ENCODE measurements at regions not wholly inside any gene's neighbourhood (a gene's known extent, or its start where the extent isn't known, plus 50 kb on each side); places are given as distances from the start of the nearest gene placed in this dataset.

- Histone ChIP-seq H3K27ac (replicated peaks; ENCODE audit: low read length) (no peak overlapping the region), H2BK5ac (ENCODE audit: low read length) (no peak overlapping the region), H2AK5ac (ENCODE audit: low read depth, low read length) (no peak overlapping the region), H3K4me3 (ENCODE audit: low read length in 2 of 2) (no peak overlapping the region), H3K18ac (ENCODE audit: low read length) (no peak overlapping the region), H2AFZ (ENCODE audit: low read length) (no peak overlapping the region), H3K4ac (ENCODE audit: low read length) (no peak overlapping the region), H2BK120ac (ENCODE audit: low read depth, low read length) (no peak overlapping the region), H3K9me3 (replicated peaks in 1 of 2; ENCODE audit: control insufficient read depth in 2 of 2, insufficient read depth in 1 of 2, low read depth in 1 of 2, low read length in 2 of 2) (no peaks in the 10 kb centered on the region), H4K91ac (ENCODE audit: low read depth, low read length, poor library complexity) (no peak overlapping the region), H3K4me1 (ENCODE audit: control insufficient read depth in 2 of 2, insufficient read depth in 1 of 2, low read depth in 1 of 2, low read length in 2 of 2) (peaks cover 3 to 8% of the 10 kb centered on the region in 2 donors), H3K23ac (ENCODE audit: low read depth, low read length, poor library complexity) (no peak overlapping the region), H2BK12ac (ENCODE audit: low read length) (no peak overlapping the region), H3K79me1 (ENCODE audit: low read depth, low read length) (no peaks in the 10 kb centered on the region), H3K14ac (ENCODE audit: low read length) (no peak overlapping the region), H3K36me3 (replicated peaks in 1 of 2; ENCODE audit: control insufficient read depth in 2 of 2, insufficient read depth in 2 of 2, low read length in 2 of 2) (no peaks in the 10 kb centered on the region), H4K8ac (ENCODE audit: low read depth, low read length) (no peak overlapping the region), H2BK15ac (ENCODE audit: low read length) (no peak overlapping the region), H3K27me3 (ENCODE audit: control insufficient read depth in 3 of 3, insufficient read depth in 3 of 3, low read depth in 1 of 3, low read length in 3 of 3) (peaks cover 0 to 2% (median 0%) of the 10 kb centered on the region in 3 experiments), H3K4me2 (ENCODE audit: insufficient read depth, low read length, poor library complexity, severe bottlenecking) (no peak overlapping the region), H3K9ac (ENCODE audit: low read depth, low read length, poor library complexity) (no peak overlapping the region)
- no CpG with 5 or more reads among the region's 1 CpG for WGBS, 2 donors (ENCODE audit: extremely low coverage in 2 of 2, insufficient read length in 2 of 2, insufficient replicate concordance in 1 of 2)
- DNase-seq (ENCODE audit: low spot score) = no peak
Observed at GRCh38 chr12:33596061-33596460, 156.4 kb upstream of the SYT10 start.

- Histone ChIP-seq H3K27ac (replicated peaks; ENCODE audit: low read length) (no peak overlapping the region), H3K9ac (ENCODE audit: low read depth, low read length, poor library complexity) (no peak overlapping the region), H4K8ac (ENCODE audit: low read depth, low read length) (no peak overlapping the region), H2AFZ (ENCODE audit: low read length) (no peak overlapping the region), H3K79me1 (ENCODE audit: low read depth, low read length) (no peaks in the 10 kb centered on the region), H2BK15ac (ENCODE audit: low read length) (no peak overlapping the region), H3K4me3 (ENCODE audit: low read length in 2 of 2) (no peak overlapping the region), H3K4me2 (ENCODE audit: insufficient read depth, low read length, poor library complexity, severe bottlenecking) (no peak overlapping the region), H2BK5ac (ENCODE audit: low read length) (no peak overlapping the region), H3K9me3 (replicated peaks in 1 of 2; ENCODE audit: control insufficient read depth in 2 of 2, insufficient read depth in 1 of 2, low read depth in 1 of 2, low read length in 2 of 2) (no peaks in the 10 kb centered on the region), H3K4ac (ENCODE audit: low read length) (no peak overlapping the region), H3K36me3 (replicated peaks in 1 of 2; ENCODE audit: control insufficient read depth in 2 of 2, insufficient read depth in 2 of 2, low read length in 2 of 2) (no peaks in the 10 kb centered on the region), H4K91ac (ENCODE audit: low read depth, low read length, poor library complexity) (no peak overlapping the region), H3K14ac (ENCODE audit: low read length) (no peak overlapping the region), H2BK120ac (ENCODE audit: low read depth, low read length) (no peak overlapping the region), H2BK12ac (ENCODE audit: low read length) (no peak overlapping the region), H3K4me1 (ENCODE audit: control insufficient read depth in 2 of 2, insufficient read depth in 1 of 2, low read depth in 1 of 2, low read length in 2 of 2) (peaks cover 3 to 8% of the 10 kb centered on the region in 2 donors), H2AK5ac (ENCODE audit: low read depth, low read length) (no peak overlapping the region), H3K23ac (ENCODE audit: low read depth, low read length, poor library complexity) (no peak overlapping the region), H3K18ac (ENCODE audit: low read length) (no peak overlapping the region), H3K27me3 (ENCODE audit: control insufficient read depth in 3 of 3, insufficient read depth in 3 of 3, low read depth in 1 of 3, low read length in 3 of 3) (peaks cover 0 to 2% (median 0%) of the 10 kb centered on the region in 3 experiments)
- DNase-seq (ENCODE audit: low spot score) = no peak
- WGBS, 2 donors (ENCODE audit: extremely low coverage in 2 of 2, insufficient read length in 2 of 2, insufficient replicate concordance in 1 of 2) = no CpG with 5 or more reads among the region's 5 CpGs
Observed at GRCh38 chr12:33596814-33597213, 157.2 kb upstream of the SYT10 start.

- Histone ChIP-seq H4K8ac (ENCODE audit: low read depth, low read length) (no peak overlapping the region), H3K79me1 (ENCODE audit: low read depth, low read length) (no peaks in the 10 kb centered on the region), H3K9ac (ENCODE audit: low read depth, low read length, poor library complexity) (no peak overlapping the region), H3K4me3 (ENCODE audit: low read length in 2 of 2) (no peak overlapping the region), H3K27me3 (ENCODE audit: control insufficient read depth in 3 of 3, insufficient read depth in 3 of 3, low read depth in 1 of 3, low read length in 3 of 3) (no peaks in the 10 kb centered on the region), H3K4me1 (ENCODE audit: control insufficient read depth in 2 of 2, insufficient read depth in 1 of 2, low read depth in 1 of 2, low read length in 2 of 2) (peaks cover 2 to 28% of the 10 kb centered on the region in 2 donors), H2AK5ac (ENCODE audit: low read depth, low read length) (no peak overlapping the region), H3K9me3 (replicated peaks in 1 of 2; ENCODE audit: control insufficient read depth in 2 of 2, insufficient read depth in 1 of 2, low read depth in 1 of 2, low read length in 2 of 2) (no peaks in the 10 kb centered on the region), H2BK15ac (ENCODE audit: low read length) (no peak overlapping the region), H2BK120ac (ENCODE audit: low read depth, low read length) (no peak overlapping the region), H3K23ac (ENCODE audit: low read depth, low read length, poor library complexity) (no peak overlapping the region), H2AFZ (ENCODE audit: low read length) (no peak overlapping the region), H3K4me2 (ENCODE audit: insufficient read depth, low read length, poor library complexity, severe bottlenecking) (no peak overlapping the region), H2BK5ac (ENCODE audit: low read length) (no peak overlapping the region), H3K36me3 (replicated peaks in 1 of 2; ENCODE audit: control insufficient read depth in 2 of 2, insufficient read depth in 2 of 2, low read length in 2 of 2) (no peaks in the 10 kb centered on the region), H3K27ac (replicated peaks; ENCODE audit: low read length) (no peak overlapping the region), H3K14ac (ENCODE audit: low read length) (no peak overlapping the region), H4K91ac (ENCODE audit: low read depth, low read length, poor library complexity) (no peak overlapping the region), H3K4ac (ENCODE audit: low read length) (no peak overlapping the region), H2BK12ac (ENCODE audit: low read length) (no peak overlapping the region), H3K18ac (ENCODE audit: low read length) (no peak overlapping the region)
- DNase-seq (ENCODE audit: low spot score) = no peak
- no CpG with 5 or more reads among the region's 1 CpG for WGBS, 2 donors (ENCODE audit: extremely low coverage in 2 of 2, insufficient read length in 2 of 2, insufficient replicate concordance in 1 of 2)
Observed at GRCh38 chr12:33602515-33602914, 162.9 kb upstream of the SYT10 start.

GRCh38 chr12:33605757-33606156, 166.1 kb upstream of the SYT10 start:
- H3K4ac ChIP-seq (ENCODE audit: low read length) = no peak overlapping the region
- H3K4me3 ChIP-seq (ENCODE audit: low read length in 2 of 2) = no peak overlapping the region
- H3K9me3 ChIP-seq (replicated peaks in 1 of 2; ENCODE audit: control insufficient read depth in 2 of 2, insufficient read depth in 1 of 2, low read depth in 1 of 2, low read length in 2 of 2) = no peaks in the 10 kb centered on the region
- no peak overlapping the region for H2AFZ ChIP-seq (ENCODE audit: low read length)
- H2BK120ac ChIP-seq (ENCODE audit: low read depth, low read length) = no peak overlapping the region
- H3K23ac ChIP-seq (ENCODE audit: low read depth, low read length, poor library complexity) = no peak overlapping the region
- DNase-seq (ENCODE audit: low spot score) = no peak
- H3K18ac ChIP-seq (ENCODE audit: low read length) = no peak overlapping the region
- WGBS, 2 donors (ENCODE audit: extremely low coverage in 2 of 2, insufficient read length in 2 of 2, insufficient replicate concordance in 1 of 2) = no CpG with 5 or more reads among the region's 2 CpGs
- H2BK15ac ChIP-seq (ENCODE audit: low read length) = no peak overlapping the region
- H3K4me2 ChIP-seq (ENCODE audit: insufficient read depth, low read length, poor library complexity, severe bottlenecking) = no peak overlapping the region
- no peak overlapping the region for H4K8ac ChIP-seq (ENCODE audit: low read depth, low read length)
- H3K9ac ChIP-seq (ENCODE audit: low read depth, low read length, poor library complexity) = no peak overlapping the region
- no peaks in the 10 kb centered on the region for H3K27me3 ChIP-seq (ENCODE audit: control insufficient read depth in 3 of 3, insufficient read depth in 3 of 3, low read depth in 1 of 3, low read length in 3 of 3)
- H3K4me1 ChIP-seq (ENCODE audit: control insufficient read depth in 2 of 2, insufficient read depth in 1 of 2, low read depth in 1 of 2, low read length in 2 of 2) = peaks cover 0 to 20% of the 10 kb centered on the region in 2 donors
- no peaks in the 10 kb centered on the region for H3K36me3 ChIP-seq (replicated peaks in 1 of 2; ENCODE audit: control insufficient read depth in 2 of 2, insufficient read depth in 2 of 2, low read length in 2 of 2)
- no peak overlapping the region for H3K14ac ChIP-seq (ENCODE audit: low read length)
- H2AK5ac ChIP-seq (ENCODE audit: low read depth, low read length) = no peak overlapping the region
- H2BK12ac ChIP-seq (ENCODE audit: low read length) = no peak overlapping the region
- no peaks in the 10 kb centered on the region for H3K79me1 ChIP-seq (ENCODE audit: low read depth, low read length)
- no peak overlapping the region for H3K27ac ChIP-seq (replicated peaks; ENCODE audit: low read length)
- no peak overlapping the region for H2BK5ac ChIP-seq (ENCODE audit: low read length)
- H4K91ac ChIP-seq (ENCODE audit: low read depth, low read length, poor library complexity) = no peak overlapping the region

Measured in neuronal stem cell (in vitro differentiated cells).